Heart left ventricle (tissue), 16 donors: ENCODE measurements at regions not wholly inside any gene's neighbourhood (a gene's known extent, or its start where the extent isn't known, plus 50 kb on each side); places are given as distances from the start of the nearest gene placed in this dataset.
"Not testable (repeated sequence)": the region's sequence is repeated elsewhere in the genome, so short reads cannot be mapped to it uniquely, and the experiment has no call there.

Source experiments
- ATAC-seq, 4 donors: fragments of 200-7000 bp; cut with Tn5 transposase; one replicate each; pipeline ENCODE4 v1.9.1; 2020 to 2022; ENCODE audit warnings: moderate library complexity in 4 of 4, mild to moderate bottlenecking in 3 of 4, moderate number of reproducible peaks in 1 of 4
- DNase-seq, 5 donors: peaks; one replicate each; pipeline ENCODE4 v3.0.0-alpha.2; 2020
- H3K27ac ChIP-seq, 12 donors: fragments of 200-600 bp; sonication (generic) in 4 of 12; one replicate each; pipeline versions ENCODE4 v1.5.0 to v1.8.0; 2016 to 2022; ENCODE audit warnings: mild to moderate bottlenecking in 2 of 12
- H3K27me3 ChIP-seq, 9 donors: fragments of 200-600 bp; sonication (generic) in 2 of 9; one replicate each; pipeline versions ENCODE4 v1.5.1 to v1.8.0; 2016 to 2022; ENCODE audit warnings: mild to moderate bottlenecking in 3 of 9
- H3K36me3 ChIP-seq, 9 donors: fragments of 200-600 bp; sonication (generic) in 2 of 9; one replicate each; pipeline versions ENCODE4 v1.5.0 to v1.8.0; 2018 to 2022; ENCODE audit warnings: mild to moderate bottlenecking in 2 of 9
- H3K4me1 ChIP-seq, 12 donors: fragments of 200-600 bp; sonication (generic) in 4 of 12; one replicate each; pipeline versions ENCODE4 v1.5.0 to v1.8.0; 2016 to 2022; ENCODE audit warnings: mild to moderate bottlenecking in 3 of 12
- H3K4me3 ChIP-seq, 12 donors: fragments of 200-600 bp; sonication (generic) in 4 of 12; one replicate each; pipeline versions ENCODE4 v1.5.0 to v1.8.0; 2017 to 2022; ENCODE audit warnings: mild to moderate bottlenecking in 9 of 12, moderate library complexity in 4 of 12
- H3K9me3 ChIP-seq, 12 donors: fragments of 200-600 bp; sonication (generic) in 4 of 12; one replicate each; pipeline versions ENCODE4 v1.5.0 to v1.8.0; 2016 to 2022; ENCODE audit warnings: mild to moderate bottlenecking in 1 of 12
- CTCF ChIP-seq, 12 donors: fragments of 200-600 bp; sonication (generic) in 4 of 12; IDR thresholded peaks; one replicate each; pipeline versions ENCODE4 v1.5.0 to v1.8.0; 2018 to 2022; ENCODE audit warnings: antibody characterized with exemption in 12 of 12, mild to moderate bottlenecking in 5 of 12
- POLR2A ChIP-seq, 2 donors: fragments of 450-650 bp; IDR thresholded peaks; one replicate each; pipeline ENCODE4 v1.6.1; 2017; ENCODE audit warnings: antibody characterized with exemption in 2 of 2, mild to moderate bottlenecking in 2 of 2, moderate library complexity in 2 of 2
- WGBS, 4 donors: extraction: QIAGEN DNeasy Blood & Tissue Kit in 2 of 4; methylation state at CpG; one replicate each; pipeline versions ENCODE4 v1.1.5 to v1.1.7; 2013 to 2018; 5-methylcytosine and 5-hydroxymethylcytosine counted together
- intact Hi-C, 10 donors: fragments of 100-400 bp; cut with DNase I; formaldehyde crosslinking; loops; one replicate each; pipeline versions ENCODE4 v1.11.1 to v1.14.2; 2022
- donor health status: ischemic (EF 13 %, LVEDD 7.1; RV severe dilation, severe dysfunction).
- donor health status: healthy with polysubstance abuse.
- donor health status: DM: no; HTN: yes; CAD: no.
- donor health status: DM: no; HTN: no; CAD: no.
- donor health status: ischemic (EF 25% LVEDD 6.9; RV normal size, moderate dysfunction).
- donor health status: ischemic (EF 25% LVEDD 5.7; RV mildly dilated, moderate dysfunction).
- donor health status: healthy.
- donor health status: DM: yes; HTN: yes; CAD: no.
- donor health status: ischemic (EF 35%, LVEDD 5.7; RV mildly dilated, moderate dysfunction).
- donor health status: nonischemic (EF 11% LVEDD 7.7; RV severe dilation, severe dysfunction).
- donor health status: DM: yes; HTN: yes; CAD: no.
- donor health status: PGD.
- donor health status: ischemic (EF 29% LVEDD 5.4; RV normal size, mild dysfunction).
- donor health status: nonischemic (EF 23%, LVEDD 6.1; RV moderate dilation, normal function).

- peak overlapping the region in 5 of 12 donors; percentile 38 to 80 (median 69) for H3K27ac ChIP-seq
- DNase-seq: peak in 4 of 5 donors; percentile 16 to 38 (median 28)
- no peaks in the 10 kb centered on the region for H3K36me3 ChIP-seq
- H3K4me3 ChIP-seq: no peak overlapping the region
- H3K9me3 ChIP-seq: no peaks in the 10 kb centered on the region
- H3K27me3 ChIP-seq: peaks cover 0 to 20% (median 0%) of the 10 kb centered on the region in 9 donors
- peak; percentile 42 to 74 (median 66) for ATAC-seq
- intact Hi-C loops: no loop called here
- peaks cover 0 to 14% (median 0%) of the 10 kb centered on the region in 12 donors for H3K4me1 ChIP-seq
- WGBS, 4 donors: 45 to 59% (median 52%) methylated on average over 9 of the region's 9 CpGs
- no peak for TF ChIP-seq POLR2A (IDR thresholded peaks at IDR 0.05)
Observed at GRCh38 chrX:13376857-13377549, 57.1 kb upstream of the ATXN3L start.

- Histone ChIP-seq H3K27me3 (peaks cover 0 to 21% (median 0%) of the 10 kb centered on the region in 9 donors), H3K4me1 (peaks cover 0 to 14% (median 0%) of the 10 kb centered on the region in 12 donors), H3K27ac (peak overlapping the region in 1 of 12 donors; percentile 80)
- H3K4me3 ChIP-seq, DNase-seq, H3K9me3 ChIP-seq, intact Hi-C loops, H3K36me3 ChIP-seq, ATAC-seq: not testable (repeated sequence)
- 83 to 99% (median 93%) methylated on average over 8 of the region's 8 CpGs for WGBS, 4 donors
Observed at GRCh38 chrX:13375596-13375995, 55.7 kb upstream of the ATXN3L start.

- peaks cover 0 to 14% (median 0%) of the 10 kb centered on the region in 12 donors for H3K4me1 ChIP-seq
- peak overlapping the region in 4 of 12 donors; percentile 18 to 70 (median 49) for H3K27ac ChIP-seq
- intact Hi-C loops: no loop called here
- no peak overlapping the region for H3K4me3 ChIP-seq
- ATAC-seq: no peak
- H3K9me3 ChIP-seq: no peaks in the 10 kb centered on the region
- H3K27me3 ChIP-seq: peaks cover 0 to 21% (median 0%) of the 10 kb centered on the region in 9 donors
- DNase-seq: no peak
- H3K36me3 ChIP-seq: no peaks in the 10 kb centered on the region
- TF ChIP-seq CTCF (IDR thresholded peaks at IDR 0.05) (no peak), POLR2A (IDR thresholded peaks at IDR 0.05) (no peak)
- WGBS, 4 donors: 57 to 78% (median 72%) methylated on average over 2 of the region's 2 CpGs
Observed at GRCh38 chrX:13374364-13374763, 54.5 kb upstream of the ATXN3L start.

GRCh38 chrX:13373431-13374187 lies 53.8 kb upstream of the ATXN3L start:
- ATAC-seq (peak in 2 of 4 donors; percentile 50 to 53), DNase-seq (no peak)
- H3K4me3 ChIP-seq: no peak overlapping the region
- H3K27ac ChIP-seq: peak overlapping the region in 6 of 12 donors; percentile 23 to 81 (median 52)
- TF ChIP-seq CTCF (IDR thresholded peaks at IDR 0.05) (no peak), POLR2A (IDR thresholded peaks at IDR 0.05) (no peak)
- 70 to 86% (median 78%) methylated on average over 7 of the region's 7 CpGs for WGBS, 4 donors
- H3K9me3 ChIP-seq: no peaks in the 10 kb centered on the region
- peaks cover 0 to 14% (median 0%) of the 10 kb centered on the region in 12 donors for H3K4me1 ChIP-seq
- no peaks in the 10 kb centered on the region for H3K36me3 ChIP-seq
- H3K27me3 ChIP-seq: peaks cover 0 to 21% (median 0%) of the 10 kb centered on the region in 9 donors
- intact Hi-C loops: no loop called here

- H3K36me3 ChIP-seq: no peaks in the 10 kb centered on the region
- H3K27me3 ChIP-seq: peaks cover 0 to 18% (median 0%) of the 10 kb centered on the region in 9 donors
- DNase-seq: no peak
- peak overlapping the region in 6 of 12 donors; percentile 23 to 81 (median 52) for H3K27ac ChIP-seq
- intact Hi-C loops: no loop called here
- H3K9me3 ChIP-seq: no peaks in the 10 kb centered on the region
- TF ChIP-seq POLR2A (IDR thresholded peaks at IDR 0.05) (no peak), CTCF (IDR thresholded peaks at IDR 0.05) (no peak)
- H3K4me1 ChIP-seq: peaks cover 0 to 14% (median 0%) of the 10 kb centered on the region in 12 donors
- H3K4me3 ChIP-seq: no peak overlapping the region
- no peak for ATAC-seq
- WGBS, 4 donors: 72 to 98% (median 84%) methylated on average over 1 of the region's 1 CpG
Observed at GRCh38 chrX:13373027-13373426, 53.2 kb upstream of the ATXN3L start.
